Tibial nerve (tissue), 4 donors: ENCODE measurements at regions not wholly inside any gene's neighbourhood (a gene's known extent, or its start where the extent isn't known, plus 50 kb on each side); places are given as distances from the start of the nearest gene placed in this dataset.

Experiments
- EP300 ChIP-seq, 2 donors: sonication (generic); formaldehyde crosslinking; IDR thresholded peaks; one replicate each; pipeline ENCODE4 v1.6.1; 2017; ENCODE audit warnings: antibody characterized with exemption in 2 of 2, mild to moderate bottlenecking in 1 of 2
- POLR2A ChIP-seq, 2 donors: fragments of 450-650 bp; IDR thresholded peaks; one replicate each; pipeline ENCODE4 v1.6.1; 2017; ENCODE audit warnings: antibody characterized with exemption in 2 of 2, mild to moderate bottlenecking in 2 of 2, moderate library complexity in 2 of 2
- TF ChIP-seq, protein P1 (sequence below), 5 experiments: fragments of 200-600 bp in 3 of 5; fragments of 450-650 bp in 2 of 5; sonication (generic) in 3 of 5; IDR thresholded peaks; one replicate each; pipeline ENCODE4 v1.5.1; 2016 to 2019; ENCODE audit warnings: antibody characterized with exemption in 5 of 5, mild to moderate bottlenecking in 3 of 5, moderate library complexity in 2 of 5

GRCh38 chr7:13411636-13412035 is 577.8 kb downstream of the ETV1 start:
- TF ChIP-seq, protein P1, sequence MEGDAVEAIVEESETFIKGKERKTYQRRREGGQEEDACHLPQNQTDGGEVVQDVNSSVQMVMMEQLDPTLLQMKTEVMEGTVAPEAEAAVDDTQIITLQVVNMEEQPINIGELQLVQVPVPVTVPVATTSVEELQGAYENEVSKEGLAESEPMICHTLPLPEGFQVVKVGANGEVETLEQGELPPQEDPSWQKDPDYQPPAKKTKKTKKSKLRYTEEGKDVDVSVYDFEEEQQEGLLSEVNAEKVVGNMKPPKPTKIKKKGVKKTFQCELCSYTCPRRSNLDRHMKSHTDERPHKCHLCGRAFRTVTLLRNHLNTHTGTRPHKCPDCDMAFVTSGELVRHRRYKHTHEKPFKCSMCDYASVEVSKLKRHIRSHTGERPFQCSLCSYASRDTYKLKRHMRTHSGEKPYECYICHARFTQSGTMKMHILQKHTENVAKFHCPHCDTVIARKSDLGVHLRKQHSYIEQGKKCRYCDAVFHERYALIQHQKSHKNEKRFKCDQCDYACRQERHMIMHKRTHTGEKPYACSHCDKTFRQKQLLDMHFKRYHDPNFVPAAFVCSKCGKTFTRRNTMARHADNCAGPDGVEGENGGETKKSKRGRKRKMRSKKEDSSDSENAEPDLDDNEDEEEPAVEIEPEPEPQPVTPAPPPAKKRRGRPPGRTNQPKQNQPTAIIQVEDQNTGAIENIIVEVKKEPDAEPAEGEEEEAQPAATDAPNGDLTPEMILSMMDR (IDR thresholded peaks at IDR 0.05), result no peak
- TF ChIP-seq EP300 (IDR thresholded peaks at IDR 0.05) (no peak), POLR2A (IDR thresholded peaks at IDR 0.05) (no peak)
